Activated naive CD4-positive, alpha-beta T cell treated with anti-CD3 and anti-CD28 coated beads for 36 hours (primary cell): ENCODE measurements at regions not wholly inside any gene's neighbourhood (a gene's known extent, or its start where the extent isn't known, plus 50 kb on each side); places are given as distances from the start of the nearest gene placed in this dataset.
A peak's percentile ranks its signal among the peaks of the same experiment; 100 is the strongest.

Experiments
- CTCF ChIA-PET: fragments of 350-600 bp; sonication (Branson Sonifier 250); formaldehyde crosslinking; loops from one replicate; lab custom pipeline; 2021; ENCODE audit warnings: antibody characterized with exemption; lab: Charles Lee
- DNase-seq: peaks from one replicate; pipeline ENCODE4 v3.0.0-alpha.2; 2020
- H3K27ac Mint-ChIP-seq: one replicate; pipeline ENCODE4 v1.8.0; 2021; ENCODE audit warnings: mild to moderate bottlenecking, mixed read lengths
- H3K27me3 Mint-ChIP-seq: one replicate; pipeline ENCODE4 v1.8.0; 2021; ENCODE audit warnings: low read depth, mixed read lengths
- H3K36me3 Mint-ChIP-seq: one replicate; pipeline ENCODE4 v1.8.0; 2021; ENCODE audit warnings: low read depth, mixed read lengths
- H3K4me1 Mint-ChIP-seq: one replicate; pipeline ENCODE4 v1.8.0; 2021; ENCODE audit warnings: low read depth, mixed read lengths
- H3K4me3 Mint-ChIP-seq: one replicate; pipeline ENCODE4 v1.8.0; 2021; ENCODE audit warnings: mild to moderate bottlenecking, moderate library complexity, mixed read lengths
- H3K9me3 Mint-ChIP-seq: one replicate; pipeline ENCODE4 v1.8.0; 2021; ENCODE audit warnings: mixed read lengths
- intact Hi-C: fragments of 100-400 bp; cut with micrococcal nuclease; formaldehyde crosslinking; loops from one replicate; pipeline ENCODE4 v1.15.1; 2023

GRCh38 chr2:47686018-47686417, 96.9 kb upstream of the MSH6 start:
- intact Hi-C loops = no loop called here
- H3K27ac Mint-ChIP-seq = no peak overlapping the region
- DNase-seq = no peak
- no peak overlapping the region for H3K4me3 Mint-ChIP-seq
- no peaks in the 10 kb centered on the region for H3K9me3 Mint-ChIP-seq
- H3K36me3 Mint-ChIP-seq = no peaks in the 10 kb centered on the region
- peaks cover 7% of the 10 kb centered on the region for H3K4me1 Mint-ChIP-seq
- H3K27me3 Mint-ChIP-seq = no peaks in the 10 kb centered on the region
- CTCF ChIA-PET = no interaction called here

DNA sequence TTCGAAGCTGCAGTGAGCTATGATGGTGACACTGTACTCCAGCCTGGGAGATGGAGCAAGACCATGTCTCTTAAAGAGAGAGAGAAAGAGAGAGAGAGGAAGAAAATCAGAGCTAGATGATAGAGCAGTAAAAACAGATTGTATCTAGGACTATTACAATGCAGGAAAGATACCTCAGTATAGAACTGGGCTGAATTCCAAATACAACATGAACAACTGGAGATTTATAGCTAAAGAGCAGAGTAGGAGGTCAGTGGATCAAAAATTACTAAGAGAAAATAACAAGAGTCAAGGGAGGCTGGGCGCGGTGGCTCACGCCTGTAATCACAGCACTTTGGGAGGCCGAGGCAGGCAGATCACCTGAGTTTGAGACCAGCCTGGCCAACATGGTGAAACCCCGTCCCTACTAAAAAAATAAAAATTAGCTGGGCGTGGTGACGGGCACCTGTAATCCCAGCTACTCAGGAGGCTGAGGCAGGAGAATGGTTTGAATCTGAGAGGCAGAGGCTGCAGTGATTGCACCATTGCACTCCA, 100.7 kb upstream of the MSH6 start:
- intact Hi-C loops = no loop called here
- no peak overlapping the region for H3K27ac Mint-ChIP-seq
- no peaks in the 10 kb centered on the region for H3K27me3 Mint-ChIP-seq
- no peak overlapping the region for H3K4me3 Mint-ChIP-seq
- DNase-seq = no peak
- H3K36me3 Mint-ChIP-seq = no peaks in the 10 kb centered on the region
- no peaks in the 10 kb centered on the region for H3K4me1 Mint-ChIP-seq
- H3K9me3 Mint-ChIP-seq = no peaks in the 10 kb centered on the region
- CTCF ChIA-PET = no interaction called here

- Mint-ChIP-seq H3K9me3 (no peaks in the 10 kb centered on the region), H3K4me1 (no peaks in the 10 kb centered on the region), H3K27ac (no peak overlapping the region), H3K36me3 (no peaks in the 10 kb centered on the region), H3K27me3 (no peaks in the 10 kb centered on the region), H3K4me3 (no peak overlapping the region)
- CTCF ChIA-PET = no interaction called here
- intact Hi-C loops = no loop called here
- no peak for DNase-seq
Measured at GRCh38 chr2:47676261-47676926, 105.6 kb upstream of the KCNK12 start.

DNA sequence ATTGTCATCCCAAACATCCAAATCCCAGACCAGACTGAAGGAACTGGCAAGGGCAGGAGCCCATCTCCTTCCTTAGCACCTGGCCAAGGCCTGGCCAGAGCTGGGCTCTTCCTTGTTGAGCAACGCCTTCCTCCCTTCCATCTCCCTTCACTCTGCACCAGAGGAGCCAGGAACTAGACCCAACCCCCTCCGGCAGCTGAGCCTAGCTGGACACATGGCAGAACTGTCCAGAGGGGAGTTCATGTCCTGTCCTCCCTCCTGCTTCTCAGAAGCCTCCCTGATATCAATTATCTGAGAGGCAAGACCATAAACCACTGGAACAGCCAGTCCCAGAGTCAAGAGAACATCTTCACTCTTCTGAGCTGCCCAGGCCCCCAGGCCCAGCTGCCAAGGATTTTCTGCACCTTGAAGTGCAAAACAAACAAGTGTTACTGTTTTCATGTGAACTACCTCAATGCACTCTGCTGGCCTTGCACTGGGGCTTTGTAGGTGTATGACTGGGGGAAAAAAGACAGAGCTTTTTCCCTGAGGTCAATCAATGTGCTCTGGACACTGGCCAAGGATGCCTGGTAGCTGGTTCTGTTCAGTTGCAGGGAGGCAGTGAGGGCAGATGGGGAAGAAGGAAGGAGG, 104.5 kb upstream of the KCNK12 start:
- no peaks in the 10 kb centered on the region for H3K9me3 Mint-ChIP-seq
- no peaks in the 10 kb centered on the region for H3K27me3 Mint-ChIP-seq
- no peak overlapping the region for H3K27ac Mint-ChIP-seq
- no peak for DNase-seq
- CTCF ChIA-PET = interaction anchor here (0.5 kb wide), 1 partner anchor 91 kb away, joined by 3 read pairs; no protein-coding TSS in a partner anchor
- H3K4me1 Mint-ChIP-seq = no peaks in the 10 kb centered on the region
- intact Hi-C loops = no loop called here
- H3K4me3 Mint-ChIP-seq = no peak overlapping the region
- no peaks in the 10 kb centered on the region for H3K36me3 Mint-ChIP-seq

DNA sequence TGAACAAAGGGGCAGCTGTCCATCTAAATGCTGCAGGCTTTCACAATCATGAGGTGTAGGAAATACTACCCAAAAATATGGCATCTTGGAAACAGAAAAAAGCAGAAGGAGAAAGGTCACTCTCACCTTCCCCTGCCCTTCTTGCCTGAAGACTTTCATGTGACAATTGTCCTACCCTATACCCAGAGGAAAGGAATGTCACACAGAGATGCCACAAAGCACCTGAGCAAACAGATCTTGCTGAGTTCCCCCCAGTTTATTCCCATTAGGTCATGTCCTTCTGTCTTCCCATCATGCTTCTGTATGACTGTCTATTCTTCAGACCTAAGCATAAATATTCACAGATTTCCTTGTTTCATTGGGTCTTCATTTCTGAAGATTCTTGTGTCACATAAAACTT, 95.5 kb upstream of the KCNK12 start:
- intact Hi-C loops = no loop called here
- CTCF ChIA-PET = no interaction called here
- Mint-ChIP-seq H3K36me3 (no peaks in the 10 kb centered on the region), H3K9me3 (no peaks in the 10 kb centered on the region), H3K4me3 (no peak overlapping the region), H3K4me1 (no peaks in the 10 kb centered on the region), H3K27ac (no peak overlapping the region), H3K27me3 (no peaks in the 10 kb centered on the region)
- DNase-seq = no peak

GRCh38 chr2:47664817-47665216, 94.0 kb upstream of the KCNK12 start:
- no peaks in the 10 kb centered on the region for H3K9me3 Mint-ChIP-seq
- intact Hi-C loops = no loop called here
- no peaks in the 10 kb centered on the region for H3K36me3 Mint-ChIP-seq
- no peaks in the 10 kb centered on the region for H3K27me3 Mint-ChIP-seq
- peak; percentile 30 for DNase-seq
- CTCF ChIA-PET = interaction anchor here (0.9 kb wide), 1 partner anchor 102 kb away, joined by 3 read pairs; no protein-coding TSS in a partner anchor
- H3K4me1 Mint-ChIP-seq = no peaks in the 10 kb centered on the region
- H3K27ac Mint-ChIP-seq = no peak overlapping the region
- no peak overlapping the region for H3K4me3 Mint-ChIP-seq

DNA sequence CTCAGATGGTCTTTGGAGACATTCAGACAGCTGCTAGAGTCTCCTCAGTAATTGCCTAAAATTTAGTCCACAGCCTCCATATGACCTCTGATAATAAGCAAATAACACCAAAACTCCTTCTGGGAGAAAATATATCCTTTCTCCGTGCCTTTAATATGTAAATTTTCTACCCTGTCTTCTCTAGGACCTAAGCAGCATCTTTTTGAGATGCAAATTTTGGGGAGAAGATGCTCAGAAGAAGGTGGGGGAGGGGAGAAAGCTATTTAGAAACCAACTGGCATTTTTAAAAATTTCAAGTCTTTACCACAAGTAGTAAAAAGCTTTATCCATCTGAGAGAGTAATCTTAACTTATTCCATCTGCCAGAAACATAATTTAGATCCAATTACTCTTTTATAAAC, 91.8 kb upstream of the KCNK12 start:
- no peak for DNase-seq
- Mint-ChIP-seq H3K27me3 (no peaks in the 10 kb centered on the region), H3K9me3 (no peaks in the 10 kb centered on the region), H3K36me3 (no peaks in the 10 kb centered on the region), H3K4me3 (no peak overlapping the region), H3K27ac (no peak overlapping the region), H3K4me1 (no peaks in the 10 kb centered on the region)
- CTCF ChIA-PET = no interaction called here
- intact Hi-C loops = no loop called here

DNA sequence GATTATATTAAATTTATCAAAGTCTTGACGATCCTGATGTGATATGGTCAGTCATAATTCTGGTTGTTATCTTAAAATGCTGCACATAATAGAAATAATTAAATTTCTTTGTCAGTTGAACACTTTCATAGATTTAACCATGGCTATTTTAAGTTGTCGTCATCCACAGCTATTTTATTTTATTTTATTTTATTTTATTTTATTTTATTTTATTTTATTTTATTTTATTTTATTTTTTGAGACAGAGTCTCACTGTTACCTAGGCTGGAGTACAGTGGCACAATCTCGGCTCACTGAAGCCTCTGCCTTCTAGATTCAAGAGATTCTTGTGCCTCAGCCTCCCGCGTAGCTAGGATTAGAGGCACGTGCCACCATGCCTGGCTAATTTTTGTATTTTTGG, 90.5 kb upstream of the KCNK12 start:
- no peak overlapping the region for H3K27ac Mint-ChIP-seq
- intact Hi-C loops = no loop called here
- no peak for DNase-seq
- H3K4me3 Mint-ChIP-seq = no peak overlapping the region
- H3K27me3 Mint-ChIP-seq = no peaks in the 10 kb centered on the region
- CTCF ChIA-PET = no interaction called here
- no peaks in the 10 kb centered on the region for H3K4me1 Mint-ChIP-seq
- no peaks in the 10 kb centered on the region for H3K9me3 Mint-ChIP-seq
- H3K36me3 Mint-ChIP-seq = no peaks in the 10 kb centered on the region

DNA sequence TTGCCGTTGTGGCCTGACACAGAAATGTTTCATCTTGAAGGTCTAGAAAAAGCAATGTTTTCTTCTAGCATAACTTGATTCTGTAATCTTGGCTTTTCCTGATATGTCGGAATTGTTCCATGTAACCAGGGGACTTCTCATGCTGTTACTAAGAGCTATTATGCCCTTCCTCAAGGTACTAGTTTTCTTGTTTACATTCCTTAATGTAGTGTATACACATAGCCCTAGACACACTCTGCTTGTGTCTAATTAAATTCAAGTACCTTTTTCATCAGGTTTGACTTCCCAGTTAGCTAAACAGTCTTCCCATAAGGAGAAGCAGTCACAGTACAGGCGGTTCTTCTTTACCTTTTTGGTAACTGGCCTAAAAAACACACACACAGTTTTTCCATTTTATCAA, 89.4 kb upstream of the KCNK12 start:
- no peak overlapping the region for H3K4me3 Mint-ChIP-seq
- intact Hi-C loops = no loop called here
- no peaks in the 10 kb centered on the region for H3K9me3 Mint-ChIP-seq
- H3K27me3 Mint-ChIP-seq = no peaks in the 10 kb centered on the region
- no peak overlapping the region for H3K27ac Mint-ChIP-seq
- H3K4me1 Mint-ChIP-seq = no peaks in the 10 kb centered on the region
- CTCF ChIA-PET = no interaction called here
- no peak for DNase-seq
- no peaks in the 10 kb centered on the region for H3K36me3 Mint-ChIP-seq

DNA sequence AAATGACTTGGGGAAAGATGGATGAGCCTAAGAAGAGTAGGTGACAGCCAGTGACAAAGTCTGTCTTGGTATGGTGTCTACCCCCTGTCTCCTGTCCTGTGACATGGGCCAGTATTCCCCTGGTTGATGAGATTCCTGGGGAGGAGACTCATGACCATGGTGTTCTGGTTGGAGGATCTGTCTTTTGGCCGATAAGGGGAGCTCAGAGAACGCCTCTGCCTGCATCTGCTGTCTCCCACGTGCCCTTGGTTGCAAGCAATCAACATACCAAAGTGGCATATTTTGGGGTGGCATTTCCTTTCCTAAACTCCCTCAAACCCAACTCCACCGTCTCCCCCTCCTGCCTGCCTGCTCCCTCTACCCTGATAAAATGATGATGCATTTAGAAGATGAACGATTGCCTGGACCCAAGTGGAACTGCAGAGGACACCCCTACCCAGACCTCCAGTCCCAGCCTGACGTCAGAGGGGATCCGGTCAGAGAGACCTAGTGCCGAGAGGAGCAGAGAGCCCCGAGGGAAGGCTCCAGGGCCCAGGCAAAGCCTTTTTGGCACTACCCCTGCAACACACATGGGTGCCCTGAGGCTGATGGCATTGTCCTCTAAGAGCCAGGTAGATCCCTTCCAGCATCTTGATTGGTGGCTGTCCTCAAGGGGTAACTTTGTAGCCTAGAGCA, 88.0 kb upstream of the KCNK12 start:
- no peaks in the 10 kb centered on the region for H3K4me1 Mint-ChIP-seq
- H3K9me3 Mint-ChIP-seq = no peaks in the 10 kb centered on the region
- no peak for DNase-seq
- CTCF ChIA-PET = interaction anchor here (0.6 kb wide), 2 partner anchors 271 to 554 kb away, joined by 3 read pairs; no protein-coding TSS in a partner anchor
- H3K27me3 Mint-ChIP-seq = no peaks in the 10 kb centered on the region
- intact Hi-C loops = no loop called here
- no peaks in the 10 kb centered on the region for H3K36me3 Mint-ChIP-seq
- no peak overlapping the region for H3K27ac Mint-ChIP-seq
- no peak overlapping the region for H3K4me3 Mint-ChIP-seq

DNA sequence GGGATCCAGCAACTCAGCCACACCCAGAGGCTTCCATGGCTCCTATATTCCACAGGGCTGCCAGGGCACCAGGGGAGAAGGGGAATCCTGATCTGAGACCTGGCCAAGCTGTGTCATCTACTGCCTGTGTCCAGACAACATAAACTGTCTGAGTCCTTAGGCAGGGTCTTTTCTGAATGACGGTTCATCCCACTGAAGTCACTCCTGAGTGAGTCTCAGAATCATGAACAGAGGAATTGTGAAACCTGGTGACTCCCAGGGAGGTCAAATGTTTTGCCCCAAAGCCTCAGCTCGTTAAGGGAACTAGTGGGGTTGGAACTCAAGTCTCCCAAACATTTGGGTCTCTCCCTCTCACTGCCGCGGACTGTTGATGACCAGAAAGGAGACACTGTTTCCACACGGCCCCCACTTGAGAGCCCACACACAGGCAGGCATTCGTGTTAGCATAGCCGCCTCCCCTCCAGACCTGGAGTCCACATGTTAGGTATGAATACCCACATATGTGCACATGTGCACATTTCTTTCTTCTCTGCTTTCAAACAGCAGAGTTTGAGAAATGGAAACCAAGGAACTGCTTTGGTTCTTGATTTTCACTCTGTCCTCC, 87.2 kb upstream of the KCNK12 start:
- Mint-ChIP-seq H3K4me3 (no peak overlapping the region), H3K27ac (no peak overlapping the region), H3K9me3 (no peaks in the 10 kb centered on the region), H3K27me3 (no peaks in the 10 kb centered on the region), H3K4me1 (no peaks in the 10 kb centered on the region), H3K36me3 (no peaks in the 10 kb centered on the region)
- intact Hi-C loops = no loop called here
- CTCF ChIA-PET = interaction anchor here (0.6 kb wide), 3 partner anchors 246 to 555 kb away, joined by 3 read pairs; no protein-coding TSS in a partner anchor
- no peak for DNase-seq

DNA sequence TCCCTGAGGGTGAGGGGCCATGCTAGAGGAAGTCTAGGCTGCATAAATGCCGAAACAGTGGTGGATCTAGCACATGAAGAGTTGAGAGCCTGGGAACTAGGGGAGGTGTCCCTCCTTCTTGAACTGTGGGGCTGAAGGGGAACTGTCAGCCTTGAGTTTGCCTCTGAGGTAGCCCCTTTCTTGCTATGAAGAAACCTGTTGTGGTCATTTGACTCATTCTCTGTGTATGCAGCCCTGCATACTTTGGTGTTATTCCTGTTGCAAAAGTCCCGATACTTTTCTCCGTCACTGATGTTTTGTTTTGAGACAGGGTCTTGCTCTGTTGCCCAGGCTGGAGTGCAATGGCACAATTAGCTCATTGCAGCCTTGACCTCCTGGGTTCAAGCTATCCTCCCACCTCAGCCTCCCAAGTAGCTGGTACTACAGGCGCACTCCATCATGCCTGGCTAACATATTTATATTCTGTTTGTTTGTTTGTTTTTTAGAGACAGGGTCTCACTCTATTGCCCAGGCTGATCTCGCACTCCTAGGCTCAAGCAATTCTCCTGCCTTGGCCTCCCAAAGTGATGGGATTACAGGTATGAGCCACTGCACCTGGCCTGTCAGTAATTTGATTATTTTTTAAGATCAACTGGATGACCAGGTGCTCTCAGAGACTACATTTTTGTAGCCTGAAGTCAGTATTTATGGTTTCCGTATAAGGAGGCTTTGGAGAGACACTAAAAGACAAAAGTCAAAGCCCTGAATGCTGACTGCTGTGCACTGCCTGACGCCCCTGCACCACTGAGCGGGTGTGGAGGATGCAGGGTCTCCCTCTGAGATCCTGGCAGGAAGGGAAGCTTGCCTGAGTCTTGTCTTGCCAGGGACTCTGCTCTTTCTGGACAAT, 86.2 kb upstream of the KCNK12 start:
- no peaks in the 10 kb centered on the region for H3K36me3 Mint-ChIP-seq
- H3K27me3 Mint-ChIP-seq = no peaks in the 10 kb centered on the region
- H3K9me3 Mint-ChIP-seq = no peaks in the 10 kb centered on the region
- no peaks in the 10 kb centered on the region for H3K4me1 Mint-ChIP-seq
- no peak overlapping the region for H3K4me3 Mint-ChIP-seq
- H3K27ac Mint-ChIP-seq = no peak overlapping the region
- intact Hi-C loops = no loop called here
- DNase-seq = no peak
- CTCF ChIA-PET = no interaction called here
